ENCODE measurements at regions not wholly inside any gene's neighbourhood (a gene's known extent, or its start where the extent isn't known, plus 50 kb on each side); places are given as distances from the start of the nearest gene placed in this dataset.

GRCh38 chr14:101291390-101291789 lies 269.9 kb upstream of the DIO3 start:
- no peak for TF ChIP-seq MAX (IDR thresholded peaks at IDR 0.05; ENCODE audit: low read depth)
- TF ChIP-seq CTCF (IDR thresholded peaks at IDR 0.05): no peak
- TF ChIP-seq EP300 (IDR thresholded peaks at IDR 0.05; ENCODE audit: borderline replicate concordance in 1 of 2, low read depth in 1 of 2, low read length in 1 of 2): no peak
- TF ChIP-seq POLR2AphosphoS5 (IDR thresholded peaks at IDR 0.05; ENCODE audit: low read depth, low read length): no peak
- no peak for TF ChIP-seq FOSL2 (IDR thresholded peaks at IDR 0.05; ENCODE audit: borderline replicate concordance, low read depth)
- TF ChIP-seq RFX5 (IDR thresholded peaks at IDR 0.05; ENCODE audit: low read length): no peak
- no peak for TF ChIP-seq RXRA (IDR thresholded peaks at IDR 0.05; ENCODE audit: borderline replicate concordance, low read depth)
- no peak for TF ChIP-seq REST (IDR thresholded peaks at IDR 0.05; ENCODE audit: low read depth, low read length)
- no peak for TF ChIP-seq SMC3 (IDR thresholded peaks at IDR 0.05; ENCODE audit: low read depth, low read length)
- no peak for TF ChIP-seq USF1 (IDR thresholded peaks at IDR 0.05; ENCODE audit: borderline replicate concordance, low read depth)
- no peak for TF ChIP-seq RAD21 (IDR thresholded peaks at IDR 0.05; ENCODE audit: low read length)
- TF ChIP-seq GATA2 (CRISPR knock-in tag; IDR thresholded peaks at IDR 0.05): no peak
- TF ChIP-seq ZBTB33 (IDR thresholded peaks at IDR 0.05; ENCODE audit: borderline replicate concordance, low read depth): no peak
- TF ChIP-seq TEAD4 (IDR thresholded peaks at IDR 0.05; ENCODE audit: borderline replicate concordance, insufficient read depth): no peak

All from SK-N-SH (cell line).